Activated CD8-positive, alpha-beta T cell treated with anti-CD3 and anti-CD28 coated beads, Interleukin-2, amount 10 ng/mL, durations not matched to agents 7 days and 5 days (primary cell): ENCODE measurements at regions not wholly inside any gene's neighbourhood (a gene's known extent, or its start where the extent isn't known, plus 50 kb on each side); places are given as distances from the start of the nearest gene placed in this dataset.

Source experiments
- ATAC-seq: fragments of 150-1000 bp; cut with Tn5 transposase; one replicate; pipeline ENCODE4 v1.10.0; 2021; ENCODE audit warnings: moderate library complexity
- CTCF ChIA-PET: fragments of 350-600 bp; sonication (Branson Sonifier 250); formaldehyde crosslinking; loops from one replicate; lab custom pipeline; 2021; ENCODE audit warnings: antibody characterized with exemption; lab: Charles Lee
- POLR2A ChIA-PET: fragments of 350-600 bp; sonication (Branson Sonifier 250); formaldehyde crosslinking; loops from one replicate; lab custom pipeline; 2021; ENCODE audit warnings: antibody characterized with exemption; lab: Charles Lee
- DNase-seq: peaks from one replicate; pipeline ENCODE4 v3.0.0-alpha.2; 2020
- H3K27ac Mint-ChIP-seq: one replicate; pipeline ENCODE4 v1.8.0; 2021; ENCODE audit warnings: mild to moderate bottlenecking, mixed read lengths
- H3K27me3 Mint-ChIP-seq: one replicate; pipeline ENCODE4 v1.8.0; 2021; ENCODE audit warnings: low read depth, mixed read lengths
- H3K36me3 Mint-ChIP-seq: one replicate; pipeline ENCODE4 v1.8.0; 2021; ENCODE audit warnings: low read depth, mixed read lengths
- H3K4me1 Mint-ChIP-seq: one replicate; pipeline ENCODE4 v1.8.0; 2021; ENCODE audit warnings: low read depth, mixed read lengths
- H3K4me3 Mint-ChIP-seq: one replicate; pipeline ENCODE4 v1.8.0; 2021; ENCODE audit warnings: mild to moderate bottlenecking, mixed read lengths
- H3K9me3 Mint-ChIP-seq: one replicate; pipeline ENCODE4 v1.8.0; 2022; ENCODE audit warnings: mixed read lengths; ENCODE audit not compliant: insufficient read depth

GRCh38 chr16:14341324-14342225 is 270.5 kb downstream of the MRTFB start:
- no peak overlapping the region for H3K27ac Mint-ChIP-seq
- DNase-seq (no peak), ATAC-seq (no peak)
- no peaks in the 10 kb centered on the region for H3K4me1 Mint-ChIP-seq
- H3K27me3 Mint-ChIP-seq, result no peaks in the 10 kb centered on the region
- ChIA-PET CTCF (no interaction called here), POLR2A (no interaction called here)
- H3K4me3 Mint-ChIP-seq, result no peak overlapping the region
- H3K9me3 Mint-ChIP-seq, result no peaks in the 10 kb centered on the region
- H3K36me3 Mint-ChIP-seq, result no peaks in the 10 kb centered on the region

DNA sequence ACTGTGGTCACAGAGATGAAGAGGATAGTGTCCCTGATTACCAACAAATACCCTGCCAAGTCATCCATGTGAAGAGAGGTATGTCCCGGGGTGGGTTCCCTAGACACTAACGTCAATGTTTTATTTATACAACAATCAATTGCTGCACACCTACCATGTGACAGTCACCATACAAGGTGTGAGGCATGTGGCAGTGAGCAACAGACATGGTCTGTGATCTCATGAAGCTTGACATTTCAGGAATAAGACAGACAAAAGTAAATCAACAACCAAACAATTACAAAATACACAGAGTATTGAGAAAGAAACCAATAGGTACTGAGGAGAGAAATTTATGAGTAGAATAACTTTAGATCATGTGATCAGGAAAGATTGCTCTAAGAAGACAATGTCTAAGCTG is 268.6 kb downstream of the MRTFB start:
- H3K4me3 Mint-ChIP-seq, result no peak overlapping the region
- ATAC-seq (no peak), DNase-seq (no peak)
- no peaks in the 10 kb centered on the region for H3K9me3 Mint-ChIP-seq
- H3K27me3 Mint-ChIP-seq, result no peaks in the 10 kb centered on the region
- no peaks in the 10 kb centered on the region for H3K36me3 Mint-ChIP-seq
- H3K27ac Mint-ChIP-seq, result no peak overlapping the region
- POLR2A ChIA-PET, result no interaction called here
- H3K4me1 Mint-ChIP-seq, result no peaks in the 10 kb centered on the region
- CTCF ChIA-PET, result no interaction called here

GRCh38 chr16:14338969-14339368 is 267.9 kb downstream of the MRTFB start:
- H3K4me1 Mint-ChIP-seq, result no peaks in the 10 kb centered on the region
- ChIA-PET CTCF (no interaction called here), POLR2A (no interaction called here)
- DNase-seq, result no peak
- no peak overlapping the region for H3K4me3 Mint-ChIP-seq
- no peak overlapping the region for H3K27ac Mint-ChIP-seq
- no peak for ATAC-seq
- no peaks in the 10 kb centered on the region for H3K27me3 Mint-ChIP-seq
- no peaks in the 10 kb centered on the region for H3K36me3 Mint-ChIP-seq
- no peaks in the 10 kb centered on the region for H3K9me3 Mint-ChIP-seq

GRCh38 chr16:14338236-14338635 is 267.1 kb downstream of the MRTFB start:
- Mint-ChIP-seq H3K4me3 (no peak overlapping the region), H3K4me1 (no peaks in the 10 kb centered on the region), H3K27ac (no peak overlapping the region), H3K27me3 (no peaks in the 10 kb centered on the region), H3K36me3 (no peaks in the 10 kb centered on the region), H3K9me3 (no peaks in the 10 kb centered on the region)
- ChIA-PET POLR2A (no interaction called here), CTCF (no interaction called here)
- ATAC-seq, result no peak
- no peak for DNase-seq

DNA sequence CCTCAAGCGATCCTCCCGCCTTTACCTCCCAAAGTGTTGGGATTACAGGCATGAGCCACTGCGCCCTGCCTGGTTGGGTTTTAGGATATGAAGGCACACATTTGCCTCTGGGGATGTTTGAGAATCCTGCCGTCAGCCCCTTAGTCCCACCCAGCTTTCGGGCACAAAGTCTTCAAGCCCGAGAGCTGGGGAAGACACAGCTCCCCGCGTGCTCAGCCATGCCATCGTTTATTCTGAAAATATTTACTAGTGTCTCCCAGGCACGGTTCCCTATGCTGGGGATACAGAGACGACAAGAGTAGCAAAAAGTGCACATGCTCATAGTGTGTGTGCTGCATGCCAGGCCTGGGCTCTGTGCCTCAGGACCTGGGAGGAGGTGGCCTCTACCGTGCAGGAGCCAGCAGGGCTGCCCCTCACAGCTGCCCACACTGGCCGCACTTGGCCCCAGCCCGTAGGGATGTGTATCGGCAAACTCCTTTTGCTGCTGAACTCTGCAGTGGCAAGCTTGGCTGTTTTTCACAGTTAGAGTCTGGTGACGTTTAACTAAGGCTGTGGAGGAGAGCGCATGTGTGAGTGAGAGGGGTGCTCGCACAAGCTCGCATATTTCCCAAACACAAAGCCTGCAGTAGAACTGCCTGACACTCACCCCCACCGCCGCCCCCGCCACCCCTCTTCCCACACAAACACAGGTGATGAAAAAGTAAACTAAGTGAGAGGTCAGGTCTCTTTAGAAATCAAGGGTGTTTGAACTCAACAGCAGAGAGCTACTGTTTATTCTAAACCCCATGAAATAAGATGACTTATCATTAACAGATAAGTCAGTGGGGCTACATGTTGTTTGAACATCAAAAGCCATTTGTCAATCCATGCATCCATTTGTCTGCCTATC is 266.4 kb downstream of the MRTFB start:
- no peaks in the 10 kb centered on the region for H3K9me3 Mint-ChIP-seq
- ATAC-seq (no peak), DNase-seq (no peak)
- H3K36me3 Mint-ChIP-seq, result no peaks in the 10 kb centered on the region
- no peaks in the 10 kb centered on the region for H3K4me1 Mint-ChIP-seq
- no peak overlapping the region for H3K4me3 Mint-ChIP-seq
- ChIA-PET CTCF (no interaction called here), POLR2A (no interaction called here)
- H3K27me3 Mint-ChIP-seq, result no peaks in the 10 kb centered on the region
- H3K27ac Mint-ChIP-seq, result no peak overlapping the region

DNA sequence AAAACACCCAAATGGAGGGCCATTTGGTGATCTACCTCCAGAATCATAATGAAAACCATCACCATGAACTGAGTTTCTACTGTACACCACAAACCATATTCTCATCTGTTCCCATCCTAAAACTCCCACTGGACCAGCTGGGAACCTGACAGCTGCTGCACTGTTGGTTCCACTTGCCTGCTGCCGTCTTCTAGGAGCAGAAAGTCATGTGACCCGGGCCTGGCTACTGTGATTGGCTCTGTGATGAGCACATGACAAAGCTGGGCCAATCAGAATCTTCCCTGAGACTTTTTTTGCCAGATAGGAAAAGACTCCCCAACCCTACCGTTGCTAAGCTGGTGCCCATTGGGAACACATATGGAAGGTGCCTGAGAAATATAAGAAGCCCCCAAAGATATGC is 264.2 kb downstream of the MRTFB start:
- H3K27ac Mint-ChIP-seq, result no peak overlapping the region
- H3K36me3 Mint-ChIP-seq, result no peaks in the 10 kb centered on the region
- no peaks in the 10 kb centered on the region for H3K4me1 Mint-ChIP-seq
- no peaks in the 10 kb centered on the region for H3K27me3 Mint-ChIP-seq
- ATAC-seq (no peak), DNase-seq (no peak)
- ChIA-PET POLR2A (no interaction called here), CTCF (no interaction called here)
- H3K9me3 Mint-ChIP-seq, result no peaks in the 10 kb centered on the region
- H3K4me3 Mint-ChIP-seq, result no peak overlapping the region

GRCh38 chr16:14334366-14335080 is 263.4 kb downstream of the MRTFB start:
- ChIA-PET CTCF (no interaction called here), POLR2A (no interaction called here)
- ATAC-seq, result no peak
- Mint-ChIP-seq H3K4me1 (peaks cover 7% of the 10 kb centered on the region), H3K27me3 (no peaks in the 10 kb centered on the region), H3K4me3 (no peak overlapping the region), H3K36me3 (no peaks in the 10 kb centered on the region), H3K27ac (no peak overlapping the region), H3K9me3 (no peaks in the 10 kb centered on the region)
- DNase-seq, result no peak

DNA sequence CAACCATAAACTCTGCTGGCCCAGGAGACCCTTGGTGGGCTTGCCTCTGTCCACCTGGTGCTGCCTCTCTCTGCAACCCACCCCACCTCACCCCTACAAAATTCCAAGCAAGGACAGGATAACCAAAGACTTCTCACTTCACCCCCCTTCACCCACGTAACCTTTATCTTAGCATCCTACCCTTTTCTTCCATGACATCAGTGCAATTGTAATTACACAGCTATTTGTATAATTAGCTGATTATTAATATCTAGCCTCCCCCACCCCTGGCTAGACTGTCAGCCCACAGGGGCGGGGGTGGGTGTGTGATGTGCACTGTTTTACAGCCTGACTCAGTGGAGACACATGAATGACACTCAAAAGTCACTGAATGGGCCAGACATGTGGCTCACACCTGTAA is 262.2 kb downstream of the MRTFB start:
- Mint-ChIP-seq H3K27me3 (no peaks in the 10 kb centered on the region), H3K4me3 (no peak overlapping the region), H3K4me1 (peaks cover 10% of the 10 kb centered on the region), H3K36me3 (no peaks in the 10 kb centered on the region), H3K9me3 (no peaks in the 10 kb centered on the region), H3K27ac (no peak overlapping the region)
- POLR2A ChIA-PET, result no interaction called here
- CTCF ChIA-PET, result no interaction called here
- ATAC-seq, result no peak
- DNase-seq, result no peak

DNA sequence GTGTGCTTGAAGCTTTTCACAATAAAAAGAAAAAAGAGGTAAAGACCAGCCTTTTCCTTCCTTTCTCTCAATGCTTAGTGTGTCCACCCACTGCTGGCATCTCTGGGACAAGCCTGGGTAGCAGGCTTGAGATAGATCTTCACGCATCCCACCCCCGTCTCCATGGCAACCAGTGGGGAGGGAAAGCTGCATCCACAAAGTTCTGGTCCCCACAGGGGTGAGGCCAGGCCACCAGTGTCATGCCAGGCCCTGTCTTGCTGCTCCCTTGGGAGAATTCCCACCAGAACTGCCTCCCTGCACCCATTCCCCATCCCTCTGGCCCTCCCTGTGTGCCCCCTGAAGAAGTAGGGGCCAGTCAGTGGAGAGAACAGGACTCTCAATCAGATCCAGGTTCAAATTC is 259.9 kb downstream of the MRTFB start:
- Mint-ChIP-seq H3K36me3 (no peaks in the 10 kb centered on the region), H3K4me3 (no peak overlapping the region), H3K9me3 (no peaks in the 10 kb centered on the region), H3K4me1 (peaks cover 11% of the 10 kb centered on the region), H3K27ac (no peak overlapping the region), H3K27me3 (no peaks in the 10 kb centered on the region)
- CTCF ChIA-PET, result no interaction called here
- no peak for DNase-seq
- ATAC-seq, result no peak
- POLR2A ChIA-PET, result no interaction called here

- POLR2A ChIA-PET, result no interaction called here
Observed at GRCh38 chr16:14329727-14330350, 258.7 kb downstream of the MRTFB start.

DNA sequence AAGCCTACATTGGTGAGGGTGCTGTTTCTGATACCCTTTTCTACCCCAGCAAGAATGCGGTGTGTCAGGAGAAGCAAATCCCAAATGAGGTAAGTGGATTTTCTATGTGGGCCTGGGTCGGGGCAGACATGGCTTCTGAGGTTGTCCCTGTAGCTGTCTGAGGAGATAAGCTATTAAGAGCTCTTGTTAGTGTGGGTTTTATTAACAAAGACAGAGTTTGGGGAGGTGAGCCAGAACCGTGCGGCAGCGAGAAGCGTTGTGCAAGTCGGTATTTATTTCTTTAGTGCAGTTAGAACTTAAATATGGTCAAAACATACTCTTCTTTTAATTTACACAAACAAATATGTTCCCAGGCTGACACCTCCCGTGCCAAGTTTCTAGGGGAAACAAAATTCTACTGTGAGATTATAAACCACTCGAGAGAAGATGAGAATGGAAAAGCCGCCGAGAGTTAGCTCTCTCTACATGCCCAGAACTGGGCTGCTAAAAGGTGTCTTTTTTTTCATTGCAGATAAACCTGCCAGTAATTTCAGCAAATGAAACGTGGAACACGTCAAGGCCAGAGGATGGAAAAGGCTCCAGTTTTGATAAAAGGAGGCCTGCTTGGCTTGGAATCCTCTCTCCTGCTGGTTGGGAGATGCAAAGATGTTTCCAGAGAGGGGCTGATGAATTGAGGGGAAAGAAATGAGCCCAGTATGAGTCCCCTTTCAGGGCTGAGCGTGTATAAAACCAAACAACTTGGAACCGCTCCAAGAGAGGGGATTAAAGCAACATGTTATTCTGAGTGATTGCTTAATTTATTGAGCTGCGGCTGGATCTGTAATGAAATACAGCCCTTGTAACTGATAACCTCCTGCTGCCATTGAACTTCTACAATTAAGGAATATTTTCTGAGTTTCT is 254.6 kb downstream of the MRTFB start:
- Mint-ChIP-seq H3K36me3 (no peaks in the 10 kb centered on the region), H3K4me1 (peaks cover 11% of the 10 kb centered on the region), H3K27ac (no peak overlapping the region), H3K4me3 (no peak overlapping the region), H3K9me3 (no peaks in the 10 kb centered on the region), H3K27me3 (no peaks in the 10 kb centered on the region)
- POLR2A ChIA-PET, result no interaction called here
- CTCF ChIA-PET, result no interaction called here
- ATAC-seq (no peak), DNase-seq (no peak)

More at GRCh38 chr16:14329727-14330350, 258.7 kb downstream of the MRTFB start:
- no peak overlapping the region for H3K27ac Mint-ChIP-seq
- H3K36me3 Mint-ChIP-seq, result no peaks in the 10 kb centered on the region
- no peaks in the 10 kb centered on the region for H3K27me3 Mint-ChIP-seq
- H3K4me1 Mint-ChIP-seq, result peaks cover 11% of the 10 kb centered on the region
- no peaks in the 10 kb centered on the region for H3K9me3 Mint-ChIP-seq
- ATAC-seq (no peak), DNase-seq (no peak)
- H3K4me3 Mint-ChIP-seq, result no peak overlapping the region
- CTCF ChIA-PET, result no interaction called here
